ENCODE measurements at regions not wholly inside any gene's neighbourhood (a gene's known extent, or its start where the extent isn't known, plus 50 kb on each side); places are given as distances from the start of the nearest gene placed in this dataset.

GRCh38 chr11:62064221-62064620 is 59.6 kb upstream of the INCENP start:
- no peak overlapping the region for H2AFZ ChIP-seq (ENCODE audit: low read length)
- H3K4me3 ChIP-seq (replicated peaks in 1 of 4; ENCODE audit: control extremely low read depth in 1 of 4, insufficient read depth in 1 of 4, low read depth in 3 of 4, low read length in 4 of 4) = no peak overlapping the region
- no peaks in the 10 kb centered on the region for H3K36me3 ChIP-seq (ENCODE audit: control insufficient read depth, insufficient read depth, low read length)
- no peaks in the 10 kb centered on the region for H3K4me1 ChIP-seq (ENCODE audit: control insufficient read depth, extremely low read depth, insufficient read depth, low read length)
- no peak for TF ChIP-seq EZH2 (IDR thresholded peaks at IDR 0.05; ENCODE audit: low read length, missing control alignments)
- TF ChIP-seq CTCF (conservative IDR thresholded peaks at IDR 0.05 in 1 of 2, IDR thresholded peaks at IDR 0.05 in 1 of 2; ENCODE audit: low read depth in 1 of 2, low read length in 2 of 2) = no peak
- H4K20me1 ChIP-seq (ENCODE audit: control insufficient read depth, extremely low read depth, insufficient read depth, low read length) = no peaks in the 10 kb centered on the region
- no peak overlapping the region for H3K27ac ChIP-seq (ENCODE audit: insufficient read depth, low read length)
- H3K9ac ChIP-seq (ENCODE audit: insufficient read depth, low read length) = no peak overlapping the region
- no peaks in the 10 kb centered on the region for H3K79me2 ChIP-seq (ENCODE audit: control insufficient read depth, insufficient read depth, low read length)
- H3K27me3 ChIP-seq (ENCODE audit: control insufficient read depth, insufficient read depth, low read length) = peaks cover under 1% of the 10 kb centered on the region
- H3K4me2 ChIP-seq (ENCODE audit: extremely low read depth, insufficient read depth, low read length) = no peak overlapping the region
- DNase-seq (ENCODE audit: low read depth in 2 of 2) = no peak
- H3K9me3 ChIP-seq (ENCODE audit: control insufficient read depth, insufficient read depth, low read depth, low read length) = no peaks in the 10 kb centered on the region

- no peaks in the 10 kb centered on the region for H3K27me3 ChIP-seq (ENCODE audit: control insufficient read depth, insufficient read depth, low read length)
- H4K20me1 ChIP-seq (ENCODE audit: control insufficient read depth, extremely low read depth, insufficient read depth, low read length) = no peaks in the 10 kb centered on the region
- H3K4me3 ChIP-seq (replicated peaks in 1 of 4; ENCODE audit: control extremely low read depth in 1 of 4, insufficient read depth in 1 of 4, low read depth in 3 of 4, low read length in 4 of 4) = no peak overlapping the region
- H3K9ac ChIP-seq (ENCODE audit: insufficient read depth, low read length) = no peak overlapping the region
- H3K9me3 ChIP-seq (ENCODE audit: control insufficient read depth, insufficient read depth, low read depth, low read length) = no peaks in the 10 kb centered on the region
- H2AFZ ChIP-seq (ENCODE audit: low read length) = no peak overlapping the region
- no peak overlapping the region for H3K27ac ChIP-seq (ENCODE audit: insufficient read depth, low read length)
- H3K4me2 ChIP-seq (ENCODE audit: extremely low read depth, insufficient read depth, low read length) = no peak overlapping the region
- no peak for TF ChIP-seq CTCF (conservative IDR thresholded peaks at IDR 0.05 in 1 of 2, IDR thresholded peaks at IDR 0.05 in 1 of 2; ENCODE audit: low read depth in 1 of 2, low read length in 2 of 2)
- no peak for TF ChIP-seq EZH2 (IDR thresholded peaks at IDR 0.05; ENCODE audit: low read length, missing control alignments)
- DNase-seq (ENCODE audit: low read depth in 2 of 2) = no peak
- no peaks in the 10 kb centered on the region for H3K79me2 ChIP-seq (ENCODE audit: control insufficient read depth, insufficient read depth, low read length)
- no peaks in the 10 kb centered on the region for H3K36me3 ChIP-seq (ENCODE audit: control insufficient read depth, insufficient read depth, low read length)
- no peaks in the 10 kb centered on the region for H3K4me1 ChIP-seq (ENCODE audit: control insufficient read depth, extremely low read depth, insufficient read depth, low read length)
Measured at GRCh38 chr11:62062223-62062861, 61.5 kb upstream of the INCENP start.

- H3K27me3 ChIP-seq (ENCODE audit: control insufficient read depth, insufficient read depth, low read length) = no peaks in the 10 kb centered on the region
- no peak overlapping the region for H3K4me2 ChIP-seq (ENCODE audit: extremely low read depth, insufficient read depth, low read length)
Measured at GRCh38 chr11:62061356-62062222, 62.2 kb upstream of the INCENP start.

More at GRCh38 chr11:62061356-62062222, 62.2 kb upstream of the INCENP start:
- no peaks in the 10 kb centered on the region for H3K4me1 ChIP-seq (ENCODE audit: control insufficient read depth, extremely low read depth, insufficient read depth, low read length)
- H3K36me3 ChIP-seq (ENCODE audit: control insufficient read depth, insufficient read depth, low read length) = no peaks in the 10 kb centered on the region
- H3K4me3 ChIP-seq (replicated peaks in 1 of 4; ENCODE audit: control extremely low read depth in 1 of 4, insufficient read depth in 1 of 4, low read depth in 3 of 4, low read length in 4 of 4) = no peak overlapping the region
- no peaks in the 10 kb centered on the region for H3K9me3 ChIP-seq (ENCODE audit: control insufficient read depth, insufficient read depth, low read depth, low read length)
- H3K27ac ChIP-seq (ENCODE audit: insufficient read depth, low read length) = no peak overlapping the region
- TF ChIP-seq CTCF (conservative IDR thresholded peaks at IDR 0.05 in 1 of 2, IDR thresholded peaks at IDR 0.05 in 1 of 2; ENCODE audit: low read depth in 1 of 2, low read length in 2 of 2) = no peak
- TF ChIP-seq EZH2 (IDR thresholded peaks at IDR 0.05; ENCODE audit: low read length, missing control alignments) = no peak
- H3K79me2 ChIP-seq (ENCODE audit: control insufficient read depth, insufficient read depth, low read length) = no peaks in the 10 kb centered on the region
- no peak for DNase-seq (ENCODE audit: low read depth in 2 of 2)
- H3K9ac ChIP-seq (ENCODE audit: insufficient read depth, low read length) = no peak overlapping the region
- no peak overlapping the region for H2AFZ ChIP-seq (ENCODE audit: low read length)
- H4K20me1 ChIP-seq (ENCODE audit: control insufficient read depth, extremely low read depth, insufficient read depth, low read length) = no peaks in the 10 kb centered on the region

All from fibroblast of lung (primary cell).